Sigmoid colon (tissue), 4 donors: ENCODE measurements at regions not wholly inside any gene's neighbourhood (a gene's known extent, or its start where the extent isn't known, plus 50 kb on each side); places are given as distances from the start of the nearest gene placed in this dataset.

ENCODE experiments used
- POLR2A ChIP-seq, 2 donors: fragments of 450-650 bp; IDR thresholded peaks; one replicate each; pipeline ENCODE4 v1.6.1; 2016; ENCODE audit warnings: antibody characterized with exemption in 2 of 2, mild to moderate bottlenecking in 2 of 2, moderate library complexity in 2 of 2
- POLR2AphosphoS5 ChIP-seq, 4 donors: sonication (generic); formaldehyde crosslinking; IDR thresholded peaks; one replicate each; pipeline ENCODE4 v1.6.1; 2017; ENCODE audit warnings: antibody characterized with exemption in 4 of 4
- TF ChIP-seq, protein P1 (sequence below), 4 experiments: fragments of 450-650 bp in 3 of 4; fragments of 200-600 bp in 1 of 4; IDR thresholded peaks; one replicate each; pipeline ENCODE4 v1.5.1; 2016 to 2019; ENCODE audit warnings: antibody characterized with exemption in 4 of 4, mild to moderate bottlenecking in 3 of 4, moderate library complexity in 2 of 4

DNA sequence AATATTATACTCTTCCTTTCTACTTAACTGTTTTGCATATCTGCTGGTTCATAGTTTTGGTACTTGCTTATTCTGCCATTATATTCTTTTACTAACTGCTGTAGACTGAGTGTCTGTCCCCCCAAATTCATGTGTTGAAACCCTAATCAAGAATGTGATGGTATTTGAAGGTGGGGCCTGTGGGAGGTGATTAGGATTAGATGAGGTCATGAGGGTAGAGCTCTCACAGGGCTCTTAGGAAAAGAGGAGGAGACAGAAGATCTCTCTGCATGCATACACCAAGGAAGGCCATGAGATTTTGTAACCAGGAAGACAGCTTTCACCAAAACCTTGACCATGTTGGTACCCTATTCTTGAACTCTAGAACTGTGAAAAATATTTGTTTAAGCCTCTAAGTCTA is 354.1 kb upstream of the B3GALT2 start:
- no peak for TF ChIP-seq POLR2AphosphoS5 (IDR thresholded peaks at IDR 0.05)
- no peak for TF ChIP-seq POLR2A (IDR thresholded peaks at IDR 0.05)
- TF ChIP-seq, protein P1, sequence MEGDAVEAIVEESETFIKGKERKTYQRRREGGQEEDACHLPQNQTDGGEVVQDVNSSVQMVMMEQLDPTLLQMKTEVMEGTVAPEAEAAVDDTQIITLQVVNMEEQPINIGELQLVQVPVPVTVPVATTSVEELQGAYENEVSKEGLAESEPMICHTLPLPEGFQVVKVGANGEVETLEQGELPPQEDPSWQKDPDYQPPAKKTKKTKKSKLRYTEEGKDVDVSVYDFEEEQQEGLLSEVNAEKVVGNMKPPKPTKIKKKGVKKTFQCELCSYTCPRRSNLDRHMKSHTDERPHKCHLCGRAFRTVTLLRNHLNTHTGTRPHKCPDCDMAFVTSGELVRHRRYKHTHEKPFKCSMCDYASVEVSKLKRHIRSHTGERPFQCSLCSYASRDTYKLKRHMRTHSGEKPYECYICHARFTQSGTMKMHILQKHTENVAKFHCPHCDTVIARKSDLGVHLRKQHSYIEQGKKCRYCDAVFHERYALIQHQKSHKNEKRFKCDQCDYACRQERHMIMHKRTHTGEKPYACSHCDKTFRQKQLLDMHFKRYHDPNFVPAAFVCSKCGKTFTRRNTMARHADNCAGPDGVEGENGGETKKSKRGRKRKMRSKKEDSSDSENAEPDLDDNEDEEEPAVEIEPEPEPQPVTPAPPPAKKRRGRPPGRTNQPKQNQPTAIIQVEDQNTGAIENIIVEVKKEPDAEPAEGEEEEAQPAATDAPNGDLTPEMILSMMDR (IDR thresholded peaks at IDR 0.05): no peak
